Anterior cingulate cortex (tissue), 58 donors: ENCODE measurements at regions not wholly inside any gene's neighbourhood (a gene's known extent, or its start where the extent isn't known, plus 50 kb on each side); places are given as distances from the start of the nearest gene placed in this dataset.
A peak's percentile ranks its signal among the peaks of the same experiment; 100 is the strongest.

Source experiments
- DNase-seq, 58 donors: peaks; one replicate each; lab custom pipeline; 2025; lab: John Stamatoyannopoulos, UW

- no peak for DNase-seq
These were observed 82.1 kb upstream of the SLCO4A1 start for GRCh38 chr20:62560162-62560561.

GRCh38 chr20:62561182-62561581 is 81.1 kb upstream of the SLCO4A1 start:
- no peak for DNase-seq

- no peak for DNase-seq
These were observed 80.4 kb upstream of the SLCO4A1 start for GRCh38 chr20:62561948-62562347.

GRCh38 chr20:62562831-62563230 is 79.5 kb upstream of the SLCO4A1 start:
- DNase-seq = no peak

GRCh38 chr20:62563561-62563960 is 78.7 kb upstream of the SLCO4A1 start:
- no peak for DNase-seq

GRCh38 chr20:62564456-62565245 is 77.7 kb upstream of the SLCO4A1 start:
- no peak for DNase-seq

GRCh38 chr20:62566266-62566665 is 76.0 kb upstream of the SLCO4A1 start:
- no peak for DNase-seq

- DNase-seq = no peak
These were observed 75.5 kb upstream of the SLCO4A1 start for GRCh38 chr20:62566771-62567170.

GRCh38 chr20:62567246-62568044 is 74.9 kb upstream of the SLCO4A1 start:
- DNase-seq = no peak

GRCh38 chr20:62568045-62568389 is 74.3 kb upstream of the SLCO4A1 start:
- no peak for DNase-seq

GRCh38 chr20:62569615-62570014 is 72.7 kb upstream of the SLCO4A1 start:
- DNase-seq = no peak

GRCh38 chr20:62570403-62570802 is 71.9 kb upstream of the SLCO4A1 start:
- no peak for DNase-seq

- no peak for DNase-seq
These were observed 71.2 kb upstream of the SLCO4A1 start for GRCh38 chr20:62570897-62571668.

- DNase-seq = no peak
These were observed 70.5 kb upstream of the SLCO4A1 start for GRCh38 chr20:62571669-62572344.

- DNase-seq = no peak
These were observed 69.3 kb upstream of the SLCO4A1 start for GRCh38 chr20:62572980-62573379.

GRCh38 chr20:62573817-62574216 is 68.5 kb upstream of the SLCO4A1 start:
- DNase-seq = no peak

- no peak for DNase-seq
These were observed 67.9 kb upstream of the SLCO4A1 start for GRCh38 chr20:62574230-62574993.

- DNase-seq = peak in 1 of 58 donors; percentile 36
These were observed 66.2 kb upstream of the SLCO4A1 start for GRCh38 chr20:62575976-62576722.
